IMR-90 (cell line): ENCODE measurements at regions not wholly inside any gene's neighbourhood (a gene's known extent, or its start where the extent isn't known, plus 50 kb on each side); places are given as distances from the start of the nearest gene placed in this dataset.

Experiments used
- ATAC-seq: fragments of 200-7000 bp; cut with Tn5 transposase; 2 replicates; pipeline ENCODE4 v1.9.1; 2020; ENCODE audit warnings: low read depth, mild to moderate bottlenecking, moderate library complexity
- BruUV-seq: library from RNA; stranded (reverse); fragments of 400-500 nt; replicated peaks from 2 replicates; lab custom pipeline; 2021; lab: Mats Ljungman, UMichigan
- CTCF ChIA-PET: fragments of 300-600 bp; formaldehyde crosslinking; extraction: SDS; loops from one replicate; lab custom pipeline; 2021; ENCODE audit warnings: antibody characterized with exemption; lab: Yijun Ruan, JAX
- POLR2A ChIA-PET: fragments of 300-600 bp; sonication (Branson Sonifier 250); formaldehyde crosslinking; loops from one replicate; lab custom pipeline; 2022; ENCODE audit warnings: antibody characterized with exemption; ENCODE audit not compliant: unreplicated experiment; lab: Charles Lee
- DNase-seq: peaks from one replicate; pipeline ENCODE4 v3.0.0; 2013
- H2AFZ ChIP-seq: replicated peaks from 2 replicates; pipeline ENCODE3; 2013; ENCODE audit warnings: low read length, mild to moderate bottlenecking; ENCODE audit not compliant: poor library complexity
- H2AK5ac ChIP-seq: 2 replicates; pipeline ENCODE4 v1.6.1; 2013; ENCODE audit warnings: low read depth, low read length, inconsistent platforms
- H2AK9ac ChIP-seq: replicated peaks from 2 replicates; pipeline ENCODE3; 2013; ENCODE audit warnings: mild to moderate bottlenecking, low read depth, low read length, moderate library complexity; ENCODE audit not compliant: poor library complexity
- H2BK120ac ChIP-seq: 2 replicates; pipeline ENCODE4 v1.6.1; 2013; ENCODE audit warnings: low read depth, low read length, inconsistent platforms
- H2BK15ac ChIP-seq: 3 replicates; pipeline ENCODE4 v1.6.1; 2013; ENCODE audit warnings: low read depth, low read length, inconsistent platforms
- H2BK20ac ChIP-seq: 2 replicates; pipeline ENCODE4 v1.6.1; 2013; ENCODE audit warnings: low read depth, mild to moderate bottlenecking, inconsistent platforms, low read length, moderate library complexity
- H2BK5ac ChIP-seq: 2 replicates; pipeline ENCODE4 v1.6.1; 2013; ENCODE audit warnings: mild to moderate bottlenecking, low read depth, low read length, inconsistent platforms; ENCODE audit not compliant: poor library complexity, severe bottlenecking
- H3K14ac ChIP-seq: replicated peaks from 2 replicates; pipeline ENCODE4 v1.6.1; 2013; ENCODE audit warnings: low read depth, low read length, inconsistent platforms
- H3K18ac ChIP-seq: 2 replicates; pipeline ENCODE4 v1.6.1; 2013; ENCODE audit warnings: low read depth, low read length, control low read depth
- H3K23ac ChIP-seq: 2 replicates; pipeline ENCODE4 v1.6.1; 2013; ENCODE audit warnings: low read depth, low read length, inconsistent platforms
- H3K27ac ChIP-seq: 2 replicates; pipeline ENCODE4 v1.5.1; 2013; ENCODE audit warnings: mild to moderate bottlenecking, control low read depth, low read length; ENCODE audit not compliant: insufficient read depth
- H3K27me3 ChIP-seq: 2 replicates; pipeline ENCODE4 v1.6.1; 2013; ENCODE audit warnings: low read length; ENCODE audit not compliant: control insufficient read depth, insufficient read depth
- H3K36me3 ChIP-seq: 2 replicates; pipeline ENCODE4 v1.6.1; 2013; ENCODE audit warnings: low read length, mixed read lengths; ENCODE audit not compliant: control insufficient read depth, insufficient read depth
- H3K4ac ChIP-seq: 2 replicates; pipeline ENCODE4 v1.6.1; 2013; ENCODE audit warnings: low read depth, low read length, inconsistent platforms
- H3K4me1 ChIP-seq: 2 replicates; pipeline ENCODE4 v1.6.1; 2013; ENCODE audit warnings: low read length, mixed read lengths; ENCODE audit not compliant: control insufficient read depth, insufficient read depth
- H3K4me2 ChIP-seq: 2 replicates; pipeline ENCODE4 v1.6.1; 2013; ENCODE audit warnings: low read depth, mild to moderate bottlenecking, control low read depth, low read length, moderate library complexity
- H3K4me3 ChIP-seq: 2 replicates; pipeline ENCODE4 v1.5.1; 2013; ENCODE audit warnings: low read depth, mild to moderate bottlenecking, control low read depth, low read length, moderate library complexity; ENCODE audit not compliant: insufficient read depth
- H3K56ac ChIP-seq: 2 replicates; pipeline ENCODE4 v1.6.1; 2013; ENCODE audit warnings: low read length, inconsistent platforms; ENCODE audit not compliant: insufficient read depth; ENCODE audit errors: extremely low read depth
- H3K79me1 ChIP-seq, 2 experiments: 2 replicates each; pipeline ENCODE4 v1.6.1; 2013; ENCODE audit warnings: low read length in 2 of 2, inconsistent platforms in 1 of 2, low read depth in 1 of 2
- H3K9ac ChIP-seq: 2 replicates; pipeline ENCODE4 v1.6.1; 2013; ENCODE audit warnings: low read depth, low read length, control low read depth
- H3K9me1 ChIP-seq: 2 replicates; pipeline ENCODE4 v1.6.1; 2013; ENCODE audit warnings: low read length, inconsistent platforms; ENCODE audit not compliant: insufficient read depth
- H3K9me3 ChIP-seq: 2 replicates; pipeline ENCODE4 v1.6.1; 2013; ENCODE audit warnings: low read length; ENCODE audit not compliant: control insufficient read depth, insufficient read depth
- H4K20me1 ChIP-seq: 2 replicates; pipeline ENCODE4 v1.6.1; 2013; ENCODE audit warnings: low read length, inconsistent platforms; ENCODE audit not compliant: insufficient read depth
- H4K5ac ChIP-seq: 2 replicates; pipeline ENCODE4 v1.6.1; 2013; ENCODE audit warnings: mild to moderate bottlenecking, low read depth, low read length, control low read depth
- H4K8ac ChIP-seq, 2 experiments: 2 replicates each; pipeline ENCODE4 v1.6.1; 2013; ENCODE audit warnings: low read depth in 2 of 2, low read length in 2 of 2, control low read depth in 1 of 2, inconsistent platforms in 1 of 2
- H4K91ac ChIP-seq: 2 replicates; pipeline ENCODE4 v1.6.1; 2013; ENCODE audit warnings: low read depth, low read length, inconsistent platforms; ENCODE audit not compliant: insufficient read depth
- BHLHE40 ChIP-seq: fragments of 150-350 bp; IDR thresholded peaks from 2 replicates; pipeline ENCODE4 v1.6.1; 2016; ENCODE audit warnings: mild to moderate bottlenecking, low read depth, low read length
- CEBPB ChIP-seq: IDR thresholded peaks from 2 replicates; pipeline ENCODE4 v1.6.1; 2012; ENCODE audit warnings: low read depth, low read length, improper control_type of control experiment
- RAD21 ChIP-seq: IDR thresholded peaks from 2 replicates; pipeline ENCODE4 v1.6.1; 2012; ENCODE audit warnings: low read length, improper control_type of control experiment
- RCOR1 ChIP-seq: IDR thresholded peaks from 2 replicates; pipeline ENCODE4 v1.6.1; 2012; ENCODE audit warnings: mild to moderate bottlenecking, low read length, improper control_type of control experiment; ENCODE audit not compliant: insufficient replicate concordance
- SMC3 ChIP-seq: fragments of 150-350 bp; IDR thresholded peaks from 2 replicates; pipeline ENCODE4 v1.6.1; 2016; ENCODE audit warnings: low read depth, mild to moderate bottlenecking, antibody characterized with exemption, low read length, moderate library complexity
- WGBS, 2 experiments: methylation state at CpG; one replicate each; pipeline versions ENCODE4 v1.1.5 to v1.1.7; 2013; ENCODE audit warnings: missing lambda C conversion rate in 2 of 2; ENCODE audit not compliant: insufficient read length in 1 of 2; ENCODE audit errors: extremely low coverage in 2 of 2; 5-methylcytosine and 5-hydroxymethylcytosine counted together
- dilution Hi-C: fragments of 300-500 bp; cut with HindIII; formaldehyde crosslinking; loops from one replicate; pipeline ENCODE4 v1.14.3; 2018; ENCODE audit warnings: low sequenced_read_pairs; ENCODE audit not compliant: unreplicated experiment
- in situ Hi-C: fragments of 300-500 bp; cut with MboI; formaldehyde crosslinking; loops from 3 replicates; pipeline ENCODE4 v1.14.3; 2019; ENCODE audit warnings: low sequenced_read_pairs, inconsistent platforms, mixed read lengths
- intact Hi-C: fragments of 100-400 bp; cut with micrococcal nuclease; formaldehyde crosslinking; loops from 2 replicates; pipeline ENCODE4 v1.10.0; 2022

- Histone ChIP-seq H2AK9ac (no peak overlapping the region), H3K36me3 (no peaks in the 10 kb centered on the region), H3K4me1 (no peaks in the 10 kb centered on the region), H3K4me2 (no peak overlapping the region), H2BK20ac (no peak overlapping the region), H2BK5ac (no peak overlapping the region), H3K27me3 (no peaks in the 10 kb centered on the region), H3K4me3 (no peak overlapping the region), H3K56ac (no peak overlapping the region), H3K79me1 (no peaks in the 10 kb centered on the region), H3K18ac (no peak overlapping the region), H3K9ac (no peak overlapping the region), H2AK5ac (no peak overlapping the region), H2BK120ac (no peak overlapping the region), H4K5ac (no peak overlapping the region), H2AFZ (no peak overlapping the region), H3K23ac (no peak overlapping the region), H4K91ac (no peak overlapping the region), H3K27ac (no peak overlapping the region), H3K4ac (no peak overlapping the region), H3K9me1 (no peaks in the 10 kb centered on the region), H2BK15ac (no peak overlapping the region), H4K8ac (no peak overlapping the region), H3K9me3 (no peaks in the 10 kb centered on the region), H3K14ac (no peak overlapping the region), H4K20me1 (no peaks in the 10 kb centered on the region)
- DNase-seq: no peak
- ATAC-seq: no peak
- intact Hi-C loops (no loop called here), dilution Hi-C loops (no loop called here), in situ Hi-C loops (no loop called here)
- TF ChIP-seq SMC3 (no peak), RAD21 (no peak), RCOR1 (no peak), CEBPB (no peak), BHLHE40 (no peak)
- ChIA-PET CTCF (no interaction called here), POLR2A (no interaction called here)
- BruUV-seq: no TSS peak
- WGBS, 2 experiments: no CpG with 5 or more reads among the region's 1 CpG
These were observed 90.3 kb downstream of the DIRAS2 start for GRCh38 chr9:90552317-90552716.
